Adipocyte (in vitro differentiated cells): ENCODE measurements at regions not wholly inside any gene's neighbourhood (a gene's known extent, or its start where the extent isn't known, plus 50 kb on each side); places are given as distances from the start of the nearest gene placed in this dataset.

ENCODE experiments used
- DNase-seq: peaks from one replicate; pipeline ENCODE4 v3.0.0-alpha.2; 2015; ENCODE audit warnings: low read depth
- H3K27me3 ChIP-seq: replicated peaks from 2 replicates; pipeline ENCODE4 v1.7.0; 2013; ENCODE audit warnings: mild to moderate bottlenecking, low read length, moderate library complexity; ENCODE audit not compliant: control insufficient read depth, insufficient read depth
- H3K36me3 ChIP-seq: 2 replicates; pipeline ENCODE4 v1.7.0; 2013; ENCODE audit warnings: low read length, mild to moderate bottlenecking, moderate library complexity; ENCODE audit not compliant: control insufficient read depth, insufficient read depth, severe bottlenecking
- H3K4me1 ChIP-seq: 2 replicates; pipeline ENCODE4 v1.7.0; 2013; ENCODE audit warnings: mild to moderate bottlenecking, low read length, moderate library complexity; ENCODE audit not compliant: control insufficient read depth, insufficient read depth
- H3K4me3 ChIP-seq: 2 replicates; pipeline ENCODE4 v1.7.0; 2013; ENCODE audit warnings: mild to moderate bottlenecking, low read length, moderate library complexity
- H3K9ac ChIP-seq: 2 replicates; pipeline ENCODE4 v1.7.0; 2013; ENCODE audit warnings: mild to moderate bottlenecking, low read length, moderate library complexity
- H3K9me3 ChIP-seq: 2 replicates; pipeline ENCODE4 v1.7.0; 2013; ENCODE audit warnings: mild to moderate bottlenecking, low read length, moderate library complexity; ENCODE audit not compliant: control insufficient read depth

- no peaks in the 10 kb centered on the region for H3K36me3 ChIP-seq
- H3K4me3 ChIP-seq = no peak overlapping the region
- DNase-seq = no peak
- H3K27me3 ChIP-seq = no peaks in the 10 kb centered on the region
- H3K9ac ChIP-seq = no peak overlapping the region
- H3K4me1 ChIP-seq = no peaks in the 10 kb centered on the region
- no peaks in the 10 kb centered on the region for H3K9me3 ChIP-seq
Measured at GRCh38 chr5:164472165-164472564, 966.7 kb downstream of the MAT2B start.

DNA sequence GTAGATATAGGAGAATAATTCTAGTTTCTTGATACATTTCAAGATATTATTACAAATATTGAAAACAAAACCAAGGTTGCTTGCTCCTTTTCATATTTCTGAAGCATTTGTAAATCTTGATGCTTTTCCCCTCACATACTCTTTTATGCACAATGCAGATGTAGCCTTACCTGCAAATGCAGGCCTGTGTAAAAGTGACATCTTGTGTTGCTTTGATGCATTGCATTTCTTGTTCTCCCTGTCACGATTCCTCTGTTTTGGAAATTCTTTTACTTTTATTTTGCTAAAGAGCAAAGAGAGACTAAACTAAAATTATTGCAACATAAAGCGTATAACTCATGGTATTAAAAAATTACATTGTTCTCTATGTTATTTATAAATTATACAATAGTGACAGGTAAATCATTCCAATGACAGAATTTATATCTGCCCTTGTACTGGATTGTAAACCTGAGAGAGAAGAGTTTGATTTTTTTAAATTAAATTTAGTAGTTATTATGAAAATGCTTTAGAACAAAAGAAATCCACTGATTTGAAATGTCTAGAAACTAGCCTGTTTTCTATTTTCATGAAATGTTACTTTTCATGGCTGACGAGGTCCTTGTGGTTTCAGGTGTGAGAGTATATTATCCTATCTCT lies 970.0 kb downstream of the MAT2B start:
- H3K9me3 ChIP-seq = no peaks in the 10 kb centered on the region
- H3K9ac ChIP-seq = no peak overlapping the region
- DNase-seq = peak; percentile 74
- H3K36me3 ChIP-seq = no peaks in the 10 kb centered on the region
- no peaks in the 10 kb centered on the region for H3K27me3 ChIP-seq
- no peaks in the 10 kb centered on the region for H3K4me1 ChIP-seq
- no peak overlapping the region for H3K4me3 ChIP-seq

DNA sequence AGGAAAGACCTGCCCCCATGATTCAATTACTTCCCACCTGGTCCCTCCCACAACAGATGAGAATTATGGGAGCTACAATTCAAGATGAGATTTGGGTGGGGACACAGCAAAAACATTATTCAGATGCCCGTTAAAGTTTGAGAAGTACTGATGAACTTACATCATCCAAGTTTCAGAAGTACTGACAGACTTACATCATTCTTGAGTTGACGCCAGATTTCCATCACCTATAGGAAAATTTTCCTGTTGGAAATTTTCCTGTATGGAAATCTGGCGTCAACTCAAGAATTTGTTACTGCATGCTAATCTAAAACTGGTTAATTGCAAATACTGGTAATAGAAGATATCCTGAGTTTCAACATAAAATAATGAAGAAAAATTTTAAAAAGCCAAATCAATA lies 975.9 kb downstream of the MAT2B start:
- DNase-seq = no peak
- Histone ChIP-seq H3K4me1 (no peaks in the 10 kb centered on the region), H3K36me3 (no peaks in the 10 kb centered on the region), H3K9ac (no peak overlapping the region), H3K27me3 (no peaks in the 10 kb centered on the region), H3K9me3 (no peaks in the 10 kb centered on the region), H3K4me3 (no peak overlapping the region)

DNA sequence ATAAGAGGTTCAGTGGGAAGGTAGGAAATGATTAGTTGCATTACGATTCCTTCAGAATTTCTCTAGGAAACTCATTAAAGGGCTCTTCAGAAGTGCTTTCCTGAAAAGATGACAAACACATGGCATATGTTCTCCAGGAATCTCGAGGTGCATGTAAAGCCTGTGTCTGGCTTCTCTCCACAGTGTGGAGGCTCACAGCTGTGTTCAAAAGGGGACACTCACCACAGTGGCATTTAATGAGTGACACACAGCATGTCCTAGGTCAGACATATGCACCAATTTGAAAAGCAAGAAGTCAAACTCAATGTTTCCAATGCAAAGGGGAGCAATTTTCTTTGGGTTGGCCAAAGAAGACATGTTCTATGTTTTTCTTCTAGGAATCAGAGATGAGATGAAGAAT lies 976.9 kb downstream of the MAT2B start:
- Histone ChIP-seq H3K4me1 (no peaks in the 10 kb centered on the region), H3K36me3 (no peaks in the 10 kb centered on the region), H3K9me3 (no peaks in the 10 kb centered on the region), H3K27me3 (no peaks in the 10 kb centered on the region), H3K9ac (no peak overlapping the region), H3K4me3 (no peak overlapping the region)
- DNase-seq = no peak

- Histone ChIP-seq H3K9me3 (no peaks in the 10 kb centered on the region), H3K36me3 (no peaks in the 10 kb centered on the region), H3K27me3 (no peaks in the 10 kb centered on the region), H3K4me1 (no peaks in the 10 kb centered on the region), H3K4me3 (no peak overlapping the region), H3K9ac (no peak overlapping the region)
- peak; percentile 23 for DNase-seq
Measured at GRCh38 chr5:164484948-164485347, 979.5 kb downstream of the MAT2B start.

DNA sequence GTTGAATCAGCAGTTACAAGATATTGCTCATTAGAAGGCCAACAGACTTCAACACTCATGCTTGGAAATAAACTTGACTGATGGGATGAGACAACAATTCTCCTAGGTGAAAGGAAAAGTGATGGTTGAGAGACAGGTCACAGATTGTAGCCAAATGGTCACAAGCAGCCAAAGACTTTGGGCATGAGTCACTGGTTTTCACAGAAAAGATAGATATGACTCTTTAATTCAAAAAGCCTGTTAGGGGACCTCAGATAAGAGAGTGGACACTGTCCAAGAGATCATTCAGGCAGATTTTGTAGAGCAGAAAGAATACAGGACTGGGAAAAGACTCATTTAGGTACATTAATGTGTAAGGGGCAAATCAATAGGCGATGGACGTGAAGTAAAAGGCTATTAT lies 982.5 kb downstream of the MAT2B start:
- Histone ChIP-seq H3K36me3 (no peaks in the 10 kb centered on the region), H3K9me3 (no peaks in the 10 kb centered on the region), H3K27me3 (no peaks in the 10 kb centered on the region), H3K9ac (no peak overlapping the region), H3K4me1 (no peaks in the 10 kb centered on the region), H3K4me3 (no peak overlapping the region)
- DNase-seq = no peak

- H3K27me3 ChIP-seq = no peaks in the 10 kb centered on the region
- H3K9ac ChIP-seq = no peak overlapping the region
- peaks cover 5% of the 10 kb centered on the region for H3K4me1 ChIP-seq
- H3K9me3 ChIP-seq = no peaks in the 10 kb centered on the region
- no peak overlapping the region for H3K4me3 ChIP-seq
- no peak for DNase-seq
- H3K36me3 ChIP-seq = no peaks in the 10 kb centered on the region
Measured at GRCh38 chr5:164497311-164498064, 992.1 kb downstream of the MAT2B start.

- DNase-seq = no peak
- Histone ChIP-seq H3K4me3 (no peak overlapping the region), H3K4me1 (peaks cover 5% of the 10 kb centered on the region), H3K9ac (no peak overlapping the region), H3K9me3 (no peaks in the 10 kb centered on the region), H3K27me3 (no peaks in the 10 kb centered on the region), H3K36me3 (no peaks in the 10 kb centered on the region)
Measured at GRCh38 chr5:164498438-164498837, 993.0 kb downstream of the MAT2B start.

- Histone ChIP-seq H3K4me1 (peaks cover 13% of the 10 kb centered on the region), H3K36me3 (no peaks in the 10 kb centered on the region), H3K27me3 (no peaks in the 10 kb centered on the region), H3K9ac (no peak overlapping the region), H3K4me3 (no peak overlapping the region), H3K9me3 (no peaks in the 10 kb centered on the region)
- no peak for DNase-seq
Measured at GRCh38 chr5:164500856-164501255, 995.4 kb downstream of the MAT2B start.

- no peak overlapping the region for H3K9ac ChIP-seq
- DNase-seq = no peak
Measured at GRCh38 chr5:164501344-164501743, 995.9 kb downstream of the MAT2B start.

DNA sequence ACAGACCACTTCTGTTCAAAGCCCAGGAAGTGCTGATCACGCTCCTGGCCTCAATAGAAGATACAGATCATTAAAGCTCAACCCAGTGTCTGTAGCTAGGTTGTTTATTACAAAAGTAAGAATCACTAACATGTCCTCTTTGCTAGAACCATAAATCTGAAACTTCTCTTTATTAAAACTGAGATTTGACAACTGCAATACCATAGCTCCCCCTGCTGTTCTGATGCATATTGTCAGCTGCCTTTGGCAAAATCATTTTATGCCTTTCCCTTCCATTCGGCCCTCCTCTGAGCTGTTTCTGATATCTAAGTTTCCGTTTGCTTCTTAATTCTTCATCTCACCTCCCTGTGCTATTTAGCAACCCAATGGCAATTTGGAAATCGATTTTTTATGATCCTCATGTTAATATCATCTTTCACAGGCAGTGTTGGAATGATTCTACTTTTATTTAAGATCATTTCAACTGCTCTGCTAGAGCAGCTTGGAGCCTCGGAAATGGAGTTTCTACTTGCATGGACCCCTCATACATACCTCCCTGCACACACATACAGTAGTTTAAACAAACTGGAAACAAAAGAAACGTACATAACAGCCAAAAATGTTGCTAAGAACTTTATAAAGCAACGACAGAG lies 998.8 kb downstream of the MAT2B start:
- Histone ChIP-seq H3K36me3 (no peaks in the 10 kb centered on the region), H3K27me3 (no peaks in the 10 kb centered on the region), H3K4me3 (peak overlapping the region; percentile 55), H3K9ac (peak overlapping the region; percentile 55), H3K4me1 (peaks cover 17% of the 10 kb centered on the region), H3K9me3 (no peaks in the 10 kb centered on the region)
- DNase-seq = peak; percentile 83

More at GRCh38 chr5:164501344-164501743, 995.9 kb downstream of the MAT2B start:
- Histone ChIP-seq H3K4me3 (no peak overlapping the region), H3K4me1 (peaks cover 13% of the 10 kb centered on the region), H3K27me3 (no peaks in the 10 kb centered on the region), H3K36me3 (no peaks in the 10 kb centered on the region), H3K9me3 (no peaks in the 10 kb centered on the region)
